NCI-H146 treated with DMSO at 0.1 percent for 48 hours (cell line): ENCODE measurements at regions not wholly inside any gene's neighbourhood (a gene's known extent, or its start where the extent isn't known, plus 50 kb on each side); places are given as distances from the start of the nearest gene placed in this dataset.

ENCODE experiments used
- DNase-seq: peaks from one replicate; lab custom pipeline; 2025; ENCODE audit not compliant: unreplicated experiment; lab: John Stamatoyannopoulos, UW

DNA sequence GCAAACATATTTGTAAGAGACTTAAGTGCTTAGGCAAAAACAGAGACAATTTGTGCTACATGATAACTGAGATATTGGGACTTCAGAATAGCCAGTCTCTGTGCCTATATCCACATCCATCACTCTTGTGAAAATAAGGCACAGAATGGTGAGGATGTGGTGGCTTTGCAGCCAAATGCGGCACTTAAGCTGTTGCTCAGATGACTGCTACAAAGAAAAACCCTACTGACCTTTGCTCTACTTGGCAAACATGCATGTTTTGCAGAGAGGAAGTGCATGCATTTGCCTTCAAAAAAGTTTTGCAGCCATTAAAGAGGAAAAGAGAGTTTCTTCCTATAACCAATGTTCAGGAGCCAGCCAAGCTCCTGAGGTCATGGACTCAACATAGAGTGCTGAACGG, 675.0 kb upstream of the KIRREL3 start:
- no peak for DNase-seq

DNA sequence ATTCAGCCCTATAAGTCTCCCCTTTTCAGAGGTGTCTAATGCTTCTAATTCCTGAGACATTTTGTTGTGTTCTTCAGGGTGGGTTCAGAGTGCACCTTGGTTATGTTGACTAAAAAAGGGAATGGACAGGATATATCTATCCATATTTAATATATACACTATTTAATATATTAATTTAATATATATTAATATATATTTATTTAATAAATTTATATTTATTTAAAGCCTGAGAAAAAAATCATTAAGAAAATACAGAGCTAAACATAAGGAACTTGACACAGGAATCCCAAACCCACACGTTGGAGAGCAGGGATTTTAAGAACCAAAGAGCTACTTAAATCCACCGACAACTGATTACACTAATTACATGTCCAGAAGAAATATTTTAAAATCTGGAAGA, 674.2 kb upstream of the KIRREL3 start:
- DNase-seq, result no peak

DNA sequence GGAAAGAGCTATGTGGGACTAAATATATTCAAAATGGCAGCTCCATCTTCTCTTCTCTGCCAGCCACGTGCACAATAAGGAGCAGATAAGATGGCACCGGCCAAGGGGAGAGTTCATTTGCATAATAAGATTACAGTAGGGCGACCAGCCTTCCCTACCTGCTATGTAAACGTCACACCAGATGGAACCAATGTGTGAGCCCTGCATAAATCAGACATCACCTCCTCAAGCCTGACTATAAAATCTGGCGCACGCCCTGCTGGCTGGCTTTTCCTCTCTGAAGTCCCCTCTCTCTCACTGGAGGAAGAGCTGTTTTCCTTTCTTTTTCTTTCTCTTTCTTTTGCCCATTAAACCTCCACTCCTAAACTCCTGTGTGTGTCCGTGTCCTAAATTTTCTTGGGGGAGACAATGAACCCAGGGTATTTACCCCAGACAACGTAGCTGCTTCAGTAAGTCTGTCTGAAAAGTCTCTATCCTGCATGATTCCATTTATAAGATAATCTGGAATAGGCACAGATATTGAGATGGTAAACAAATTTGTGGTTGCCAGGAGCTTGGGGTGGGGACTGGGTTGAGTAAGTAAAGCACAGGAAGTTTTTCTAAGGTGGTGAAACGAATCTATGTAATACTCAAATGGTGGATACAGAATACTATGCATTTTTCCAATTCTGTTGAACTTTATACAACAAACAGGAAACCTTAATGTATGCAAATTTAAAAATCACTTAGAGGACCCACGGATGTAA, 670.0 kb upstream of the KIRREL3 start:
- peak; percentile 96 for DNase-seq

DNA sequence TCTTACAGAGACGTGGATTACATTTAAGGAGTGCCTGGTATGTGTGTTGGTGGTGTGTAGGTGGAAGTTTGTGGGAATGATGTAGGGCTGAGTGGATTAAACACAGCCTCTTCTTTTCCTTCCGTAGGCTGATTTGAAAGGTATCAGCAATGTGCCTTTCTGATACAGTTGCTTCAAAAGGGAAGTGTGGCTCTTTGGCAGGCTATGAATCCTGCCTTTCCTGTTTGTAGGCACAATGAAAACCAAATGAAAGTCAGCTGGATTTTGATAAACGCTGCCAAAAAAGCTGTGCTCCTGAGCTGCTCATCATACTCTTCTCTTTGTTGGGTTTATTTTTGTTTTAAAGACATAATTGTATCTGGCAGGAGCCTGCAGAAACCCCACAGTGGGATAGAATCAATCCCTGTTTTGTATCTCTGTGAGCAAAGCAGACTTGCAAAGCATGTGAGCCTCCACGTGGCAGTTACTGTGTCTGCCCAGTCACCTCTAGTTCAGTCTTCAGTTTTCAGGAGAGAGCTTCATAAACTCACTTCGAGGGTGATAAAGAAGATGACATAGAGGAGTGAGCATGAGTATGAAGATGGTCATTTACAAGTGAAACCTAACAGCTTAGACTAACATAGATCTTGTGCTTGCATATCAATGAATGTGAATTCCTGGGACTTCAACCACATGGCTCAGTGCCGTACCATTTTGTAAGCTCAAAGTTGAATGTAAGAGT, 655.7 kb upstream of the KIRREL3 start:
- DNase-seq, result no peak

DNA sequence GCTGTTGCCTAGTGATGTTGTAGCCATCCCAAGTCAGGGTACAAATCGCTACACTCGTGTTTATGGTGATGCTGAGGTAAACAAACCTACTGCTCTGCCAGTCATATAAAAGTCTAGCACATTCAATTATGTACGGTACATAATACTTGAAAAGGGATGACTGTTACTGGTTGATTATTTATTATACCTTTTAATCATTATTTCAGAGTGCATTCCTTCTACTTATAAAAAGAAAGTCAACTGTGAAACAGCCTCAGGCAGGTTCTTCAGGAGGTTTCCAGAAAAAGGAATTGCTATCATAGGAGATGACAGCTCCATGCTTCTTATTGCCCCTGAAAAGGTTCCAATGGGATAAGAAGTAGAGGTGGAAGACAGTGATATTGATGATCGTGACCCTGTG, 652.5 kb upstream of the KIRREL3 start:
- DNase-seq, result no peak

DNA sequence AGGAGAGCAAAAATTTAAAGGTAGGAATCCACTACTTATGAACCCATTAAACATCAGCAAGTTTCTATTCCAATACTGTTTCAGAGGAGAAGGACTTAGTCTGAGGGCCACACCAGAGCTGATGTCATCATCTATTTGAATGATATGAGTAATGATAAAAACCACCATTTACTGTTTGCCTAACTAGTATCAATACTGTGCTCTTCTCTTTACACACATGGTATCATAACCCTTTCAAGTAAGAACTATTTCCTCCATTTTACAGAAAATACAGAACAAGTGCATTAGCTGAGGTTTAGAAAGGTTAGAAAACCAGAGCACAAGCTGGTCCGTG, 651.3 kb upstream of the KIRREL3 start:
- no peak for DNase-seq

DNA sequence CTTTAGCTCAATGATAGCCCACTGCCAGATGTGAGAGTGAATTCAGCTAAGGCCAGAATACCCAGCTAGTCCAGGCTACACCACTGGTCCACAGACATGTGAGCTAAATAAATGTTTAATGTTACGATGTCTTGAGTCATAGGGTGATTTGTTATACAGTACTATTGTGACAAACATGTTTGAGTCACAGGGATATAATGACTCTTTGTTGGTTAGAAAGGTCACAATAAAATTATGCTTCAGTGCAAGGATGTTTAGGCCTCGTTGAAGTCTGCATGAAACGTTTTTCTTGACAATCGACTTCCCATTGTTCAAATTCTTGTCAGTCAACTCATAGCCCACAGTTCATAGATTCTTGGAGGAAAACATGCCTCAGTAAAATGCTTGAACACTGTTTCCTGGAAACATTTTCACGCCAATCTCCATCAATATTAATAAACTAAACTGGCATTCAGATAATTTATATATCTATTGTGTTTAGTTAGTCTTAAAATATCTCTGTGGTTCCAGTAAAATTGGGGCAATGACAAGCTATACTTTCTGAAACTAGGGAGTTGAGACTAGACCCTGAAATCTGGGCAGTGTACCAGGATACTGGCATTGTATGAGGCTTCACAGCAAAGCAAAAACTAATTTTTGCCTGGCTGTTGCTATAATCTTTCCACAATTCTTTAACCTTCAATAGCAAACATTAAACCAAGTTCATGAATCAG, 650.8 kb upstream of the KIRREL3 start:
- DNase-seq, result no peak

DNA sequence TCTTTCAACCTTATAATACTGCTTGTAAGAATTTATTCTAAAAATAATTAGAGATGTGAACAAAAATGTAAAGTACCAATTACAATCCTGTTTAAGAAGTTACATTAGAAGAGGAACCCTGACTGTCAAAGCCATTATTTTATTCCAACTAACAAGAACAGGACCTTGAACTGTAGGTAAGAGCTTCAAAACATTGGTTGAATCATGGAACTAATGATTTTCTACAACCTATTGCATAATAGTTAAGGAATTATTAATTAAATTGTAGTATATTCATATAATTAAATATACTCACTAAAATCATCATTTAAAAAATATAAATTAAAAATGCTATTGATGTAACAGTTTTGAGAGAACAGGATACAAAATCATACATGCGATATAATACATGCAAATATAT, 649.4 kb upstream of the KIRREL3 start:
- DNase-seq, result no peak

DNA sequence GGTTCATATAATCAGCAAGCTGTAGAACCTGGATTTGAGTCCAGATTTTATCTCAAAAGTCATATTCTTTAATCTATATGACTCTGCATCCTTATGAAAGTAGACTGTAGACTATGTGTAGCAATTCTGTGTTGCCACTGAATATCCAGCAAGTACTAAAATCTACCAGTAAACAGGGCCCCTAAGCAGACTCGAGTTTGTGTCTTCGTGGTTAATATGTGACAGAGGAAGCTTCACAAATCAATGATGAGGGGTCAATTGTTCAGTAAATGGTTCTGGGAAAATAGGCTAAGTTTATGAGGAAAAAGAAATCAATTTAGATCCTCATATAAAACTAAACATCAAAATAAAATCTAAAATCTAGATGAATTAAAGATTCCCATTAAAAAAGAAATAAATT, 648.5 kb upstream of the KIRREL3 start:
- DNase-seq, result no peak

DNA sequence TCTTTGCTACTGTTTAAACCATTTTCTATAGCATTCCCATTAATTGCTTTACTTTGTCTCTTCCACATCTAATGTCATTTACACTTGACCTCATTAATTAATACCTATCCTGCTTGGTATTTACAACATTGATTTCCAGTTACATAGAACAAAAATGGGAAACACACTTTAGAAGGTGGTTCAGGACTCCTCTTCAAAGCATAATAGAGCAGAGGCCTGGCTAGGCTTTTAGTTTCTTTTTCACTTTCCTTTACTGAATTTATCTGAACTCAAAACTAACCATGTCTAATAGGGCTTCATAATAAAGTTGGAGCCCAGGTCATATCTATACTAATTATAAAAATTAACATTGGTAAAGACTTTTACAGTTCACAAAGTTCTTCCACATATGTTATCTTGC, 648.0 kb upstream of the KIRREL3 start:
- no peak for DNase-seq

DNA sequence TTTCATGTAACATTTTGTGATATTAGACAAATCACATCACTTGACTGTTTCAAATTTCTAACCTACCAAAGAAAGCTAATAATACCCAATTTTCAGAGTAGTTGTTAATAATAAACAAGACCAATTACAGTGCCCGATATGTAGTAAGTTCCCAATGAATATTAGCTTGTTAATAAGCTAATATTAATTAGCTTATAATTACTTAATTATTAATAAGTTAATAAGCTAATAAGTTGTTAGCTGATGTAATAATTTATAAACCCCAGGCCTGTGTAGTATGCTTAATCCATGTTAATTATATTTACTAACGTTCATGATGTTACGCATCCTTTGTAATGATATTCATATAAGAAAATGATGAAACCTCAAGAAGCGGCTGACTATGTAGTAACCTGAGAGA, 643.8 kb upstream of the KIRREL3 start:
- no peak for DNase-seq

DNA sequence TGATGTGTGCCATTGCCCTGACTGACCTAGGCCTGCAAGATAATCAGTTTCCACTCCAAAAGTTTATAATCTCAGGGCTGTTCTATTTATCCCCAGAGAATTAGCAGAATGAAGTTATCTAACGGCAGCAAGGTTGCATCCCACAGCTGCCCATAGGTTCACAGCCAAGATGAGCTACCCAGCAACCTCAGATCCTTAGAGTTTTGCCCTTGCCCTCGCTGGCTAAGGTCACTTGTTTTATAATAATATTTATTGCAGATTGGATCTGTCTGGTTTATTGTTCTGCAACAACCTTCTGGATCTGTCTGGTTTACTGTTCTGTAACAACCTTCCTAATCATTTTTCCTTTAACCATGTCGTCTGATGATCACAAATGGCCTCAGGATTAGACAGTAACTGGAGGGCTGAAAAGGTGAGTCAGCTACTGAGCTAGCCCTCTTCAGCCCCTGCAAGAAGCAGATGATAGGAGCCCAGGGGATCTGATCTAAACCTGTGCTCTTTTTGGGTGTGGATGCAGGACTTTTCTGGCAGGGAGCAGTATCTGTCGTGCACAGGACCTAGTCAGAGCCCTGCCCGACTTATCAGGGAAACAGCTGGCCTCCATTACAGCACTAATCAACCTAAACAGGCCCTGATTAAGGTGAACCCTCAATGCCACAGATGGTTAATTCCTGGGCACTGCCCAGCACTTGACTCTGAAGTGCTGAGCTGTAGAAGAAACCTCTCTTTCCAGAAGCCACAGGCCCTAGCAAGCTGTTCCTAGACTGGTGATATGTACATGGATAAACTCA, 642.9 kb upstream of the KIRREL3 start:
- no peak for DNase-seq

DNA sequence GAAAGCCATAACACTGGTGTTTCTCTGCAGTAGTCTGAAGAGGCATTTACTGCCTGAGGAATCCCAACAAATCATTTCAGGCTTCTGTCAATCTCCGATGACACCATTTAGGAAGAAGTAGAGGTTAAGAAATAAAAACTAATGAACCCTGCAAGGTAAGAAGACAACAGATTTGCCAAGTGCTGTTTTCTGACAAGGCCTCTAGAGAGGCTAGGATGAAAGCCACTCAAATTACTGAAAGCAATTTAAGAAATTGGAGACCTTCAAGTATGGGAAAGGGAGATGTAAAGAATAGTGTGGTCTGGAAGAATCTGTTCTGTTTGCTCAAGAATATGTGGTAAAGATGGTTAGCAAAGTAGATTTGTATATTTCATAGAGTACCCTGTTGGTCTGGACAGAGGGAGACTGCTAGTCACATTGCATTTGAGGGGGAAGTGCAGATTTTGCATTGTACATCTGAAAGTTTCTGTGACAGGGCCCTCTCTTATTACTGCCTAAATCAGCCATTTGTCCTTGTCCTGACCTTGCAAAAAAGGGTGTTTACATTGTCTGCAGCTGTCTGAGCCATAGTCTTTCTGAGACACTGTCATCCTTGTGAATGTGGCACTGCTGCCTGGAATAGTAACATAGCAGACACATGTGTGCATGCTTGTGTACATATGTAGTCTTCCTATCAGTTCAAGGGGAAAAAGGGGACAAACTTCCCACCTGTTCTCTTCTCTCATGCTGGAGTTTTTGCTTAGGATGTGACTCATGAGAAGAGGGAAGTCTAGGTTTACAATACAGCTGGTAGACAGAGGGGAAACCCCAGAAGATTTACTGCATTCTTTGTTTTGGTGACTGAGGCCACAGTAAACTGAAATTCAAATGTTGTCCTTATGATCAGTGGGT, 640.2 kb upstream of the KIRREL3 start:
- no peak for DNase-seq

DNA sequence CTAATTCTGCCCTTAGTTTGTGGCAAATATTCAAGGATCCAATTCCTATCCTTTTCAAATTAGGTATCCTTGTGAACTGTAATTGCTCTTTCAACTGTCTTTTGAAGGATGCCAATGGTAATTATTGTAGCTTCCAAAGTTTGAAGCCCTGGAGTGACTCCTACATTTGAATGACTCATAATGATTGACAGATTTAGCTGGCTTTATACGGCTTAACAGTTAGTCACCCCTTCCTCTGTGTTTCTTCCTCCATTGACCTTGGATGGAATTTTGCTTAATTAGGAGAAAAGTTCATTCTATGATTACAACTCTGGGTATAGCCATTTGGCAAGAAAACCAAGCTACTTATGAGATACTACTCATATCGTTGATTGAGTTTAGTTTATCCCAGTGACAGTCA, 639.3 kb upstream of the KIRREL3 start:
- no peak for DNase-seq

DNA sequence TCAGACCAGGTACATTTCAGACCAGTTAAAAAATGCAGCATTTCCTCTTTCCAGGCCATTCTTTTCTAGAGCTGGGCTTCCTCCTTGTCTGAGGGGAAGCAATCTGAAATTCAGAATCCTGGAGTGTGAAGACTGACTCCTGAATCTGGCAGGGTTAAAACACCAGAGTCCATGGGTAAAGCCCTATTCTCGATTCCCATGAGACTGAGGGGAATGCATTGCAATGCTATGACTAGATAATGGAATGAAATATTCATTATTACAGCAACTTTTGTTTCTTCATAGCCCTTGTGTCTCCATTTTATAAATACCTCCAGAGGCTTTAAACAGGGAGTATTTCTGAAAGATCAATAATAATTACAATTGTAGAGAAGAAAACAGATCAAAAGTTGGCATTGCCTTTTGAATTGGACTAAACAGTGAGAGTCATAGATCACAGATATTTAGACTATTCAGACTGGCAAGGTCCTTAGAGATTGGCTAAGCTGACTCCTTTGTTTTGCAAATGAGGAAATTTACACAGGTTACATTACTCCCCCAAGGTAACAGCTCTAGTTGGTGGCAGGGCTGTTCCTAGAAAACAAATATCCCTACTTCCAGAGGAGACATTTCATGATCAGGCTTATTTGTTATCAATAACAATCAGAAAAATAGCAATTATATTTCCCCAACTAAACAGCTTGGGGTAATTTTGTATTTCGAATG, 632.6 kb upstream of the KIRREL3 start:
- peak; percentile 16 for DNase-seq

DNA sequence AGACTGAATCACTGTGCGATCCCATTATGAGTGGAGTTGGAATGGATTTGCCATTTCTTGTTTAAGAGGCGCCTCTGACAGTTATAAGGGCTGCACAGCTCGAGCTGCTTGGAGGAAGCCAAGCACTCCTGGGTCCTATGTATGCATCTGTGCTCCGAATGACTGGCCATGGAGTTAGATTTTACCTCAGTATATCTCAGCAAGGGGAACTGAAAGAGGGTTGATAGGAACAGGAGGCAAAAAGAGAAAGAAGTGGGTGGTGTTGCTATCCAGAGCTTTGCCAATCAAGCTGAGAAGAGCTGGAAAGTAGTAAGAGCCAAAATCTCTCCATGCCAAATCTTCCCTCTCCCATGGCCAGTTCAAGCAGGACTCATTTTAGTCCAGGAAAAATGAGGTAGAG, 632.0 kb upstream of the KIRREL3 start:
- no peak for DNase-seq

DNA sequence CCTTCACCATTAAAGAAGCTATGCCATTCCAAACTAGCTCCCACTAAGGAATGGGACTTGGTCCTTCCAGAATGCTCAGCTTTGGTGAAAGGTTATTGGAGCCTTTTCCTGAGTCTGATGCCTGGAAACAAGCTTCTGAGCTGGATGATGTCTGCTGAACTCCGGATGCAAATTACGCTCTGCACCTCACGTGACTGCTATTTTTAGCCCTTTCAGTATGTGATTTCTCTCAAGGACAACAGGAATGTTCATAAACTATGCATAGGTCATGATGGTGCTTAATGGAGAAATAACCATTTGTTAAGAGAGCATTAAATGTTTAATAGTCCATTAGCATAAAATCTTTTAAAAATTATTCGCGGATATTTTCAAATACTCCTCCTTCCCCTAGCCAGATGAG, 631.4 kb upstream of the KIRREL3 start:
- no peak for DNase-seq

DNA sequence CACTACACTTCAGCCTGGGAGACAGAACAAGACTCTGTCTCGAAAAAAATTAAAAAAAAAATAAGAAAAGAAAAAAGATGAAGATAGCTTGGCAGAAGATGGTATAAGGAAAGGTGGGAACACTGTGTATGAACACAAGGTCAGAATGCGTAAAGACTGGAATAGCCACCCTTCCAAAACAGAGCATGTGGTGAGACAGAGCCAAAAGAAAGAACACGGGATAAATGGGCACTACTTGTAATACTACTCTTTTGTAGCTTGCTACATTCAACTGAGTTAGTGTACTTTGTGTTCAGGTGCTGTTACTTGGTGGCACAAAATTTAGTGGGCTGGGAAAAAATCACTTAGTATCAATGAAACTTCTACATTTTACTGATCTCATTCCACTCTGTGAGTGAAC, 628.6 kb upstream of the KIRREL3 start:
- DNase-seq, result no peak

DNA sequence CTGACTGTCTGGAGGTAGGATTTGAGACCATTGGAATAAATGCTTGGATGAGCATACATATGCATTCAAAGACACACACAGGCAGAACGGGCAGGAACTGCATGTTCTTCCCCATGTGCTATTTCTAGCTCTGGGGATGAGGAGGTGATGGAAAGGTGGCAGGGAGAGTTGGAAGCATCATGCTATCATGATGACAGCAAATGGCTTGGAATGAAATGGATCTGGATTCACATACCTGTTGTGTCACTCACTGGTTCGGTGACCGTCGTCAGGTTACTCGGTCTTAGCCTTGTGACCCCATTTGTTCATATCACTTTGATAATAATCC, 627.9 kb upstream of the KIRREL3 start:
- no peak for DNase-seq
